HG02678 (cell line): ENCODE measurements at regions not wholly inside any gene's neighbourhood (a gene's known extent, or its start where the extent isn't known, plus 50 kb on each side); places are given as distances from the start of the nearest gene placed in this dataset.

Experiments used
- ATAC-seq: cut with Tn5 transposase; IDR thresholded peaks from one replicate; pipeline ENCODE4 v1.9.1; 2021; ENCODE audit warnings: mild to moderate bottlenecking, moderate library complexity; ENCODE audit not compliant: unreplicated experiment

DNA sequence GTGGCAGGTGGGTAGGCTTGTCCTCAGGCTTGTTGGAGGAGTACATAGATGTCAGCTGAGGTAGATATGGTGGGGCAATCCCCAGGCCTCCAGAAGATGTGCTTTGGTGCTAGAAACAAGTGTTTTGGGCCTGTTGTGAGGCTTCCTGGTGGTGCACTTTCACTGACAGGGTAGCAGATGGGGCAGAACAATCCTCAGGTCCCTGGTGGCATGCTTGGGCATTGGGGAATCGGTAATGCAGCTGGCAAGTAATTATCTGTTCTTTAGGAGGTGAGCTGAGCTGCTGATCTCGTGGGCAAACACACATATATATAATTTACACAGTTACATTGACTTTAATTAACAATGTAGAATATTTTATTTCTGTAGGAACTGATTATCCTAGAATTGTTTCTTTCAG, 458.7 kb downstream of the BMP2 start:
- ATAC-seq, result no peak

DNA sequence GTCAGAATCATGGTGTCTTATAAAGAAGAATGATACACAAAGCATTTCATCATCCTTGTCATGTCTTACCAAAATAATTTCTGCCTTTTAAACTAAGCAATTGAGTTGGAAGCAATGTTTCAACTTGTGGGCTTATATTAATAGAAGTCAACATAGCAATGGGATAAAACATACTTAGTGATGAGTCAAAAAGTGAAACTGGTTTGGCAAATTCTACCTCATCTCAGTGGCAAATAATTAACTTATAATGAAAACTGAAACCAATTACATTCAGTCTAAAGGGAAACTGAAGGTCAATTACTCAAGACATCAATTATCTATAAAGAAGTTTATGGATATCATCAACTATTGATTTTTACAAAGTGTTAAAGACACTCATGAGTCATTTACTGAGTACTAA, 463.8 kb downstream of the BMP2 start:
- ATAC-seq, result peak; percentile 82

DNA sequence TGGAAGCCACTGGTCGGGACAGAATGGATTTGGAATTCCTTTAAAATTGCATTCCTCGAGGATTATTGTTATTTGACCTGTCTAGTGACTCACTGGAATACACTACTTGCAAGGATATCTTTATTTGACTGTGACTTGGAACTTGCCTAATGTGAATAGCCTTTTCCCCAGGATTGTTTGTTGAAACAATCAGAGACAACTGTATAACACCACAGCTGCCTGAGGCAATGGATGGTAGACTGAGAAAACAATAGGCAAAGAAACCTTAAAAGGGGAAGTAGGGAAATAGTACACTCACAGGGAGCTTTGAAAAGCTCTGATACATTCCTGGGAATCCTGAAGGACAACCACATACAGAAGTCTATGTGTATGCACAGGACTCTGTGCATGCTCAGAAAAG, 465.3 kb downstream of the BMP2 start:
- ATAC-seq, result no peak

DNA sequence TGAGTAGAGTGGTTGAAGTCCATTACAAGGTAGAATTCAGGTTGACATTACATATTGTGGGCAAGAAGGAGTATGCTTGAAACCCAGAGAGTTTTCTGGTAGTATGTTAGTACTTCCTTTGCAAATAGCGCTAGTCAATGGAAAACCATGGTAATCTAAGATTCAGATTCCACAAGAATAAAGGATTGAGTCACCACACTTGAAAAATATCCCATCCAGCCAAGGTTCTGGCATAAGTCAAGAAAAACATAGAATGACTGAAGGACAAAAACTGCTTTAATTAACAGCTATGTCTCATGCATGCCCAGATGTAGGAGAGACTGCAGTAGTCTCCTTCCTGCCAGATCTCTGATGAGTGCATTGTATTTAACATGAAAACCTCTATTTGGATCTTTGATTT, 469.8 kb downstream of the BMP2 start:
- no peak for ATAC-seq

DNA sequence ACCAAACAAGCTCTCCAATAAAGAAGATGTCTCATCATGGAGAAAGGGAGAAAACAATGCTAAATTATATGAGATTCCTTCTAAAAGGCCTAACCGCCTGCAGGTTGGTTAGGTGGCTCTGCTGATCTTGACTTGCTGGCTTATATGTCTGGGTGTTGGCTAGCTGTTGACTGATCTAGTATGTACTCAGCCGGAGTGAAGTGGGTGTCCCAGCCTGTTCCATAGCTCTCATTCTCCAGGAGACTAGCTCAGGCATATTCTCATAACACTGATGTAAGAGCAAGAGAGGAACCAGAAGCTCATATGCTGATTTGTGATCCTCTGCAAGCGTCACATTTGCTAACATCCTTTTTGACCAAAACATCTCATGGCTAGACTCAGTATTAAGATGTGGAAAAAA, 473.0 kb downstream of the BMP2 start:
- ATAC-seq, result no peak

DNA sequence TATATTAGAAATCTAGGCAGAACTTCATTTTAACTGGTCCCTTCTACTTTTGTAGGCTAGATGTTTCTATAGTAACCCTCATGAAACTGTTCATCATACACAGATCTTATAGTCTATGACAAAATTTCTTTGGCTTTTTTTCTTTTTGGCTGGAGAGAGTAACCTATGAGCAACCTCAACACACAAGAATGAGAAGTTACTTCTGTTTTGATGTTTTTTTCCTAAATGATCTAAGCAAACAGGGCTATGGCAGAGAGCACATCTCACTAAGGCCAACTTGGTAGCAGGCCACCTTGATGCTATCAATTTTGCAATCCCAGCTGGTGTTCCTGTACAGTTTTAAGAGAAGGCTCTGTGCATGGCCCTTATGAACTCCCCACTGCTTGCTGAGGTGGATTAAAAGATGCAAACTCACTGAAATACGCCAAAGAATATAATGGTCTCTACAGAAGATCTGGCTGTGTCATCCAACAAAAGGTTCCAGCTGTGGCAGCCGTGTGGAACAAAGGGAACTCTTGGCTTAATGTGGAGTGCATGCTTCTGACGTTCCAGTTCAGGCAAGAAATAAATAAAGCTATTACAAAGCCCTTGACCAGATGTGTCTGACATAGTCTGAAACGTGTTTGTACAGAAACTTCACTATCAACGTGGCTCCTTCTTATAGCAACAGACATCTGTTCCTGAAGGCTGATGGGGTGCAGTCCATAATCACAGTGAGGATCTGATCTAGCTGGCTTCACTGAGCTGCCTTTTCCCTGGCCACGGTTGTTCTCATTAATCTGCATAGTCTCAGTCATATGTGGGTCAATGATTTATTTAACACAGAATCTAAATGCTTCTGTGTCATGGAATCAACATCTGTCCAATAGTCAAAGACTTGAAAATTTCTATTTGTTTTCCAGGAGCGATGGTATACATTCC, 481.1 kb downstream of the BMP2 start:
- ATAC-seq, result no peak

DNA sequence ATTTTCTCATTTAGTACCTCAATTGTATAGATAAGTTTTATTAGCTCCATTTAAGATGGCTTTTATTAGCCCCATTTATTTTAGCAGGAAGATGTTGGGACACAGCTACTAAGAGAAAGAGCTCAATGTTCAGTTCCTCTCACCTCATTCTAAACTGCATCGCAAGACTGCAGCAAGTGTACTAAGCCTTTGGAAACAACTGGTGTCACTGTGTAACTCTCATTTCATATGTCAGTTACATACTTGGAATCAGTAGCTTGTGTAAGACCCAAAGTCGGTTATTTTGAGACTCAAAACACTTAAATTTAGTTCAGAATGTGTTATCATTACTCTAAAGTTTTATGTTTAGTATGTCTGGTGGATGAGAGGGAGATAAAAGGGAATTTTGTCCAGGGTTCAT, 482.9 kb downstream of the BMP2 start:
- no peak for ATAC-seq

DNA sequence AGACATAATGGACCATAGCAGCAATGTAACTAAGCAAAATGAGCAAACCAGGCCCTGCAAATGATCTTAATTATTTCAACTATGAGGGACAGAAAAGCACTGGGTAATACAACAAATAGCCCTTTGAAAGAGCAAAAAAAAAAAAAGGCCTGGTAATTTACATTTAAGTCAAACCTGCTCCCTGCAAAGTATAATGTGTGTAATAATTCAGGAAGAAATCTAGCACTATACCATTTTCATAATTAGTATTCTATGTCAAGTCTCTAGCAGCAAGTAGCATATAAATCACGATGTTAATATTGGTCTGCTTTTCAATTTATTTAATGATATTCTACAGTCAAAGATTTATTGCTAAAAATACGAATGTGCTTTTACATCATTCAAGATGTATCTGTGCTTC, 489.6 kb downstream of the BMP2 start:
- ATAC-seq, result no peak

DNA sequence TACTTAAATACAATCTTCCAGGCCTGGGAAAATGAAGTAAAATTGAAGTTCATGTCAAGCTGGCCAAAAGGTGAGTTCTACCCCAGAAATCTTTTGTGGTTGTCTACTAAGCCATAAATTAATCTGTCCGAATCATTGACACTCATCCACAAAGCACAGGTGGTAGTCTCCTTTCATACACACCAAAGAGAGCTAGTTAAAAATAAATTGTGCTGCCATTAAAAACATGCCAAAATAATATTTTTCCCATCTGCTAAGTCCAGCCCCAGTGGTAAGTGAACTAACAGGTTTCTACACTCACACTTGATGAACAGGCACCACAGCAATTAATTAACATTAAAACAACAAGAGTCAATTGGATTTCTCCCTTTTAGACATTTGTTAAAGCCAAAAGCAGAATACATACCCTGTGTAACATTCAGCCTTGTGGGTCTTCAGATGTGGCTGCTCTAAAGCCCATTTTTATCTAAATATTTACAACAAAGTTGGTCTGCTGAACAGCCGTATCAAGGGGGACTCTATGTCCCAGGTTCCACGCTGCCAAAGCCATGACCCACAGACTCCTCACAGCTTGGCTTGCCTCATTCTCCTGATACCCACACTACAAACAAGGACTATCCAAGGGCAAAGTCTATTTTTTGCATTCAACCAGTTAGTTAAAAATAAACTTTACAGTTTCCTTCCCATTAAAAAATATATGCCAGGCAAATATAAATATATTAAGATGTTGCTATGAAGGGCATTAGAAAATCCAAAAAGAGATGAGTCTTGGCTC, 490.4 kb downstream of the BMP2 start:
- no peak for ATAC-seq

DNA sequence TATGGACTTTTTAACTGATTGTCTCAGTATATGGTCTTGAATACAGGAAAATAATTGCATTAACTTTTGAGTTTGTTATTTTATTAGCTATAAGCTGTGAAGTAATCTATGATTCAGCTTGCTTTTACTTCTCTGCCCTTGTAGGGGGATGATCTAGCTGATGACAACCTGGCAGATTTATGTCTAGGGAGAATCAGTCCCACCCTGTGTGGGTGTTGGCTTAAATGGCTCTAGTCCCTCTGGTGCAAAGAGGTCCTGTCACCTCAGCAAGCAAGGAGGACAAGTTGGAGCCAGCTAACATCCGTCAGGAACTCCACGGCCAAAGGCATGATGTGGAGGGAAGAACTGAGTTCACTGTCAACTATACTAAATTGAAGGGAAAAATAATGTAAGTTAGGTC, 495.3 kb downstream of the BMP2 start:
- no peak for ATAC-seq

DNA sequence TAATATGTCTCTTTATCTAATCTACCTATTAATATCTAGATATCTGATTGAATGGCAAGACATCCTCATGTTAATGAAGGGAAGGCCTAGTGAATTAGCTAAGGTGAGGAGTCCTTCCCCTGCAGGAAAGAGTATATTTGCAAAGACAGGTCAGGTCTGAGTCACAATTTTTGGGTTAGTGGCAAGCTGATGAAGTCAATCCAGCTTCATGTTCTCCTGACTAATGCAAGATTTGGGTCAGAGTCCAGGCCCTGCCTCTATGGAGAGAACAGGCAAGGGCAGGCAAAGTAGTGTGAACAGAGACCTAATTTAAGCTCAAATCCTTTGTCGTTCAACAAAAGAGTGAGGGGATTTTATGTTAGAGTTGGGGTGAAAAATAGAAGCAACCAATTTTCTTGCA, 496.7 kb downstream of the BMP2 start:
- ATAC-seq, result no peak

DNA sequence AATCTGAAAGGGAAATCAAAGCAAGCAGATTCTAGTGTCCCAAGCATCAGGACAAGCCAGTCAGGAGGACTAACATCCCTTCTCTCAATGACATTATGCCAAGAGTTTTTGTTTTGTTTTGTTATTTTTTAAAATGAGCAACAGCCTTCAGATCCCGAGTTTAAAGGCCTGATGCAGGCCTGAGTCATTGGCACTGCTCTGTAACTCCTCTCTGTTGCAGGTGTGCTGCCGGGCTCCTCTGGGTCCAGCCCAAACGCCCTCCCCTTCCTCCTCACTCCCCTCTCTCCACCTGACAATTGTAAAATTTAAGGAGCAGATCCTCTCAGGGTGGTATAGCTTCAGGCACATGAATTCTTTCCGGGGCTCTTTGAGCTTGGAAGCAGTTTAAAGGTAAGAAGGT, 502.0 kb downstream of the BMP2 start:
- no peak for ATAC-seq

DNA sequence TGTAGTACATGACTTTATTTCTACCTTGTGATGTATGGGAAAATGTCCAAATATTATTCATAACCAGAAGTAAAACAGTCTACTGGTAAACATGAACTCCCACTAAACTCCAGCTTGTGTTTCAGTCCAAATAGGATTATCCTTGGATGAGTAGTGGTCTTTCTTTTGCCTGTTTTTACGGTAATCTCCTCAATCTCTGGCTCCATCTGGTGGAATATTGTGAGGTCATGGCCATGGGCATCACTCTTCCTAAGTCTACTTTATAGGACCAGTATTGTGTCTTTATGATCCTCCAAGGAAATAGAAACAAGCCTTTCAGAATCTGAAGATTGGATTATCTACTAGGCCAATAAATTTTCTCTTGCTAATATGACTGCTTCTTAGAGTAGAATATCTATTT, 505.0 kb downstream of the BMP2 start:
- ATAC-seq, result no peak

DNA sequence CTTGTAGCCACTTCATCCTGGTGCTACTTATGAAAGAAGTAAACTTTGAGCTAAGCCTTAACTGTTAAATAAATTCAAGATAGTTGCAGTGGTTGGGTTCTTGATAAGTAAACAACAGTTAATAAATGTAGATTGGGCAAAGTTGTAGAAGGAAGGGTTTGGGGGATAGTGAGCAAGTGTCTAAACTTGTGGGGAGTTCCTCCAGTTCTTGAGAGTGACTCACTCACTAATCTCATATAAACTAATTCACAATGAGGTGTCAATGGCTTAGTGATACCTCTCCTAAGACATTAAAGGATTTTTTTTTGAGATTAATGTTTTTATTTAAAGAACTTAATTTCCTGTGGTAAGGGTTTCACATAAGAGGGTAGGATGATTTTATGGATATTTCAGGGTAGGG, 507.4 kb downstream of the BMP2 start:
- ATAC-seq, result no peak

DNA sequence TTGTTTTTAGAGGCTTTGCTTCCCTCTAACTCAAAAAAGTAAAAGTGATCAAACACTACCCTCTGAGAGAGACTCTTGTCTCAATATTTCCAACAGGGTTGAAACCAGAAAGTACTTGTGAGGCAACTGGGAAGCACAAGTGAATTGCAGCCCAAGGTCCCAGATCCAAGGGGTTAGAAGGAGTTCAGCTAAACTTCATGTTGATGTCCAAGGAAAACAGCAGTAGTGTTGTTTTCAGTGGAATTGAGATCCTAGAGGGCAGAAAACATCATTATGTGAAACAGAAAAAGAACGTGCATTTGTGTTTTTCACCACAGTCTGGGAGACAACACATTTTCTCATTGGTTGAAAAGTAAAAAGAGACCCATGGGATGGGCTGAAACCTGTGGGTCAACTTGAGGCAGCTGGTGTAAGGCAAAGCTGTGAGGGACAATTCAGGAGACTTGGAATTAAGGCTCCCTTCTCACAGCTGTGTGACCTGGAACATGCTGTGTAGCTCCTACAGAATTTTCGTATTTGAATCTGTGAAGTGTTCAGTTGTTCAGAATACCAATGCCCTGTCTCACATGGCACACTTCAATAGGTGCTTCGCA, 508.3 kb downstream of the BMP2 start:
- no peak for ATAC-seq

DNA sequence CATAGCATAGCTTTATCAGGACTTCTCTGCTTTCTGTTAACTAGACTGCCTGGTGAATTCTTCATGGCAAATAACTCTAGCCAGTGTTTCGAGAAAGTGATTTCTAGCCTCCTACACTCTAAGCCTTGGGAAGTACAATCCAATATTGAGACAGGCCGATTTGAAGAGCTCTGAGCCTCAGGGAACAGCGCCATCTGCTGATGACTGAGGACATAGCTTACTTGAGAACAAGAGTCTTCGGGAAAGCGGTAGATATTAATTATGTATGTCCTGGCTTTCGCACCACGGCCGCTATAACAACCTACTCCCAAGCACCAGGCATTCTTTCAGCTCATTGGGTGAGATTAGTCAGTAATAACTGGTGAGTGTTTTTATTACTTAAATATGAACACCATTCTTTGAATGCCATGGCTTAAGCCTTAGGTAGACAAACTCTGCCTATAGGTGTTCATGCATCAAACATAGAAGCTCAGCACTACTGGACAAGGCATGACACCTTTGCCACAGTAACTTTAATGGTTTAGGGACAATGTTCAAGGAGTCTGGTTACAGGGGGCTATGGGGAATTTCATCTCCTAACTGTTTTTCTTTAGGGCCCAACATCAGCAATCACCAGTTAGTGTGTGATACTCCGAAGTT, 518.6 kb downstream of the BMP2 start:
- peak; percentile 69 for ATAC-seq

DNA sequence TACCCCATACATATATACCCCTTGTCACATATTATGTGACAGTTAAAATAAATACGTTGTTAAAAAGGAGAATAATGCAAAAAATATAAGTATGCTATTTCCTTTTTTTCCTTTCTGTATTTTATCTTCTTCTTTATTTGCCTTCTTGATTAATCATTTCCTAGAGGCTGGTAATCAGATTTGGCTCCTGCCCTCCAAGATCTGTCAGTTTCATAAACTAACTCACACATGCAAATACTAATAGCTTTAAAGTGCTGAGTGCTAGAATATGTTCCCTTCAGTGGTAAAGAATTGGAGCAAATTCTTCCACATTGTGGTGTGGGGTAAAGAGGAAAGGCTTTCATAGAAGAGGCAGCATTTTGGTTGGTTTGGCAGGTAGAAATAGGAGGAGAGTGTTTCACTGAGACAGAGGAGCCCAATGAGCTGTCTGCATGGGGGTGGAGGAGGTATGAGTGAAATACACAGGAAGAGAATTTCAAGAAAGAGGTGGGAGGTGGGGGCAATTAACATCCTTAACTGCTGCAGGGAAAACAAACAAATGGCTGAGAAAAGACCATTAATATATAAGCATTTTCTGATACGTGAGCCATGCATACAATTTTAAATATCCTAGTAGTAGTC, 523.9 kb downstream of the BMP2 start:
- no peak for ATAC-seq

DNA sequence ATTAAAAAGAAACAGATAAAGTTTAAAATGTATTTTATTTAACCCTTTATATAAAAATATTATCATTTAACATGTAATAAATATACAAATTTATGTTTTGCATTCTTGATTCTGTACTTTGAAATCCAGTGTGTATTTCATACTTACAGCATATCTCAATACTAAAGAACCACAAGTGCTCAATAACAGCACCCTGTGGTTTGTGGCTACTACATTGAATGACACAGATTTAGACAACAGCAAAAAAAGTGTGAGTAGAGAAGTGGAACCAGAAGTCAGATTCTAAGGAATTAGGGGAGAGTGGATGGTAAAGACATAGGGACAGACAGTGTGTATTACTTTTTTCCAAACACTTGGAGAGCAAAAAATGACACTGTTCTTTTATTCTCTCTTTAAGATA, 524.5 kb downstream of the BMP2 start:
- ATAC-seq, result no peak

DNA sequence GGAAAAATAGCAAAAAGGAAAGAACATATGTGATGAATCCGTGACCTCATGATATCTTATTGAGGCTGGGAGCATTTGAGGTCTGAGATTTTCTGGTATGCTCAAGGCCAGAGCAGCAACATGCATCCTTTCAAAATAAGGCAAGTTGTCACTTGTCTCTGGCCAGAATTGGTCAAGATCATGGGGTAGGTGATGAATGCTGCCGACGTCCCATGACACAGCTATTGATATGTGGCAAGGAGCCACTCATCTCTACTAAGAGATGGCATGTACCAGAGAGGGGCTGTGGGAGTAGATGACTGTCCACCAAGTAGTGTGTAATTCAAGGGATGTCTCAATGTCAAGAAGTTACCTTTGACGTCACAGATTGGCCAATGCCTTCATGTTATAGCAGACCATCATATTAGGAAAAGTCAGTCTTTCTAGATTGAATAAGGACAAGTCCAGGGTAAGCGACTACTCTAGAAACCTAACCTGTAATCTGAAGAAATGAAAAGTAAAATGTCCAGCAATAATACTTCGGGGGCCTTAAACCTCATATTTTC, 527.4 kb downstream of the BMP2 start:
- no peak for ATAC-seq

DNA sequence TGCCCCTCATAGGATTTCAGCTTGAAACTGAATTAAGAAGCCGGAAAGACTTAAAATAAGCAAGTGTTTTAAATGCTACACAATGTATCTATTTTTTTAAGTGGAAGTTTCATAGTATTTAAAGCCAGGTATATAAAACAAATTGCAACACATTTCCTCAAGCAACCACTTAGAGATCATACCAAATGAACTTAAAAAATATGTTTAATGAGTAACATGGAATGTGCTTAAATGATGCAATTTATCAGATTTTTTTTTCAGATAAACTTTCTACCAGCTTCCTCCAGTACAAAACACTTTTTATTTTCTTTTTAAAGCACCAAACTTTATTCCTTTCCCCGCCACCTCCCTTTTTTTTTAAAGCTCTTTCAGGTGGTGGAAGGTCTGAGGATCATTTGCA, 534.3 kb downstream of the BMP2 start:
- ATAC-seq, result no peak

DNA sequence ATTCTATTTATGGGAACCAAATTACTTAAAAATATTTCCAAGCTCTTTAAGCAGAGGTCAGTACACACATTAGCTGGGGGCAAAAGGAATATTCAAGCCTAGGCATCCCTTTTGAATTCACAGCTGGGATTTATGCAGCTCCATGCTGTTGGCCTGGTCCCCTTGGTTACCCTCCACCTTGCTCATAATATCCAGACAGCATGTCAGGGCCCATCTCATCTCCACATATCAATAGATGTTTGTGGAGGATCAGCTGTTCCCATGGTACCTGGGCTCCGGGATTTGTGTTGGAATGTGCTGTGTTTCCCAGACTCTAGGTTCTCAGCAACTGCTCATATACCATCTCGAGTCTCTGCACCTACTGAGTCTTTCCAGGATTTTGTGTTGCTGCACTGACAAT, 534.8 kb downstream of the BMP2 start:
- ATAC-seq, result no peak
